ENCODE measurements at regions not wholly inside any gene's neighbourhood (a gene's known extent, or its start where the extent isn't known, plus 50 kb on each side); places are given as distances from the start of the nearest gene placed in this dataset.
"Not testable (repeated sequence)": the region's sequence is repeated elsewhere in the genome, so short reads cannot be mapped to it uniquely, and the experiment has no call there.

DNA sequence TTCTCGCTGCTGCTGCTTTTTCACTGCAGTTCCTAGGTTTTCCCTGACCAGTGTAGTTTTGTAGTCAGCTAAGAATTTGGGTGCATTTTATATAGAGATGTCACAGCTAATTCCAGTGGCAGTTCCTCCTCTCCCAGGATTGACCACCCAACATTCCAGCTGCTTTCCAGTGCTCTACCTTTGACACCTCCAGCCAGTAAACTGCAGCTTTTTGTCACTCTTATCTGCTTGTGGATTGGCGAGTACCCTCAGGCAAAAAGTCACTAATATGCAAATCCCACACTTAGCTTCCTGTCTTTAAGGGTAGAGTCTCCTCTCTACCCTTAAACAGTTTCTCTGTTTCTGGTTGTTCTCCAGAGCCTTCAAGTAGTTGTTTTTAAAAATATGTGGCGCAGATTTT, 146.9 kb upstream of the KCNG1 start:
- no peak overlapping the region for H3K4me3 Mint-ChIP-seq
- no peaks in the 10 kb centered on the region for H3K36me3 Mint-ChIP-seq (ENCODE audit: low read depth)
- TF ChIP-seq, protein P1, sequence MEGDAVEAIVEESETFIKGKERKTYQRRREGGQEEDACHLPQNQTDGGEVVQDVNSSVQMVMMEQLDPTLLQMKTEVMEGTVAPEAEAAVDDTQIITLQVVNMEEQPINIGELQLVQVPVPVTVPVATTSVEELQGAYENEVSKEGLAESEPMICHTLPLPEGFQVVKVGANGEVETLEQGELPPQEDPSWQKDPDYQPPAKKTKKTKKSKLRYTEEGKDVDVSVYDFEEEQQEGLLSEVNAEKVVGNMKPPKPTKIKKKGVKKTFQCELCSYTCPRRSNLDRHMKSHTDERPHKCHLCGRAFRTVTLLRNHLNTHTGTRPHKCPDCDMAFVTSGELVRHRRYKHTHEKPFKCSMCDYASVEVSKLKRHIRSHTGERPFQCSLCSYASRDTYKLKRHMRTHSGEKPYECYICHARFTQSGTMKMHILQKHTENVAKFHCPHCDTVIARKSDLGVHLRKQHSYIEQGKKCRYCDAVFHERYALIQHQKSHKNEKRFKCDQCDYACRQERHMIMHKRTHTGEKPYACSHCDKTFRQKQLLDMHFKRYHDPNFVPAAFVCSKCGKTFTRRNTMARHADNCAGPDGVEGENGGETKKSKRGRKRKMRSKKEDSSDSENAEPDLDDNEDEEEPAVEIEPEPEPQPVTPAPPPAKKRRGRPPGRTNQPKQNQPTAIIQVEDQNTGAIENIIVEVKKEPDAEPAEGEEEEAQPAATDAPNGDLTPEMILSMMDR (IDR thresholded peaks at IDR 0.05): no peak
- no peaks in the 10 kb centered on the region for H3K4me1 Mint-ChIP-seq
- peaks cover 11% of the 10 kb centered on the region for H3K9me3 Mint-ChIP-seq
- no peak overlapping the region for H3K27ac Mint-ChIP-seq
- peaks cover 7% of the 10 kb centered on the region for H3K27me3 Mint-ChIP-seq (ENCODE audit: low read depth, poor library complexity)
- DNase-seq: no peak

DNA sequence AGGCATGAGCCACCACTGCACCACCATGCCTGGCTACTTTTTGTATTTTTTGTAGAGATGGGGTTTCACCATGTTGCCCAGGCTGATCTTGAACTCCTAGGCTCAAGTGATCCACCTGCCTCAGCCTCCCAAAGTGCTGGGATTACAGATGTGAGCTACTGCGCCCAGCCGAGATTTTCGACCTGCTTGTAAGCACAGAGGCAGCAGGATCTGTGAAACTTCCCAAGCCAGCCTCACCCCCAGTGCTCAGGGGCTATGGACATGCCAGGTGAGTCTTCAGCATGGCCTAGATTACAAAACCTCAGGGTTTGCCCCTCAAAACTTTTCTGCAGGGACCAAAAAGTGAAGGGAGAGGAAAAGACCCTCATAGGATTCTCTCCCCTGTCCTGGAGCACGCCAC, 145.0 kb upstream of the KCNG1 start:
- H3K9me3 Mint-ChIP-seq; H3K27ac Mint-ChIP-seq; H3K4me3 Mint-ChIP-seq; DNase-seq; H3K27me3 Mint-ChIP-seq (ENCODE audit: low read depth, poor library complexity); H3K36me3 Mint-ChIP-seq (ENCODE audit: low read depth); H3K4me1 Mint-ChIP-seq: not testable (repeated sequence)

DNA sequence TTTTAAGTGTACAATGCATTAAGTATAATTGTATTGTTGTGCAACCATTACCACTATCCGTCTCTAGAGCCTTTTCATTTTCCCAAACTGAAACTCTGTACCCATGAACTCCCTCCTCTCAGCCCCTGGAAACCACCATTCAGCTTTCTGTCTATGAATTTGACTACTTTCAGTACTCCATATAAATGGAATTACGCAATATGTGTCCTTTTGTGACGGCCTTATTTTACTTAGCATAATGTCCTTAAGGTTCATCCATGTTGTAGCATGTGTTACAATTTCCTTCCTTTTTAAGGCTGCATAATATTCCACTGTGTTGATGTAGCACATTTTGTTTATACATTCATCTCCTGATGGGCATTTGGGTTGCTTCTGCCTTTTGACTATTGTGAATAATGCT, 143.6 kb upstream of the KCNG1 start:
- no peak for DNase-seq
- Mint-ChIP-seq H3K9me3 (peaks cover 10% of the 10 kb centered on the region), H3K36me3 (ENCODE audit: low read depth) (no peaks in the 10 kb centered on the region), H3K4me1 (no peaks in the 10 kb centered on the region), H3K4me3 (no peak overlapping the region), H3K27me3 (ENCODE audit: low read depth, poor library complexity) (peaks cover 4% of the 10 kb centered on the region), H3K27ac (no peak overlapping the region)
- TF ChIP-seq, protein P1 (IDR thresholded peaks at IDR 0.05): no peak

DNA sequence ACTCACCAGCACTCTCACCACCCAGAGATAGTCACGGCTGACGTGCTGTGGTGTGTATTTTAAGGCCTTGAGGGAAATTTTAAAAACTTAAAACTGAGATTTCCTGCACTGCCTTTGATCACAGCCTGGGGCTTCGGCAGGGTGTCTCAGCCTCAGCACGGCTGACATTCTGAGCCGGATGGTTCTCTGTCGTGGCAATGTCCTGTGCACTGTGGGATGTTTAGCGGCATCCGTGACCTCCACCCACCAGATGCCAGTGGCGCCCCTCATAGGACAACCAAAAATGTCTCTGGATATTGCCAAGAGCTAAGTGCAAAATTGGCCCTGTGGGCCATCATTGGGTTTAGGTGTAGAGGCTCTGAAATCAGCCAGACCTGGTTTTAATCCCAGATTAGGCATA, 142.2 kb upstream of the KCNG1 start:
- Mint-ChIP-seq H3K36me3 (ENCODE audit: low read depth) (no peaks in the 10 kb centered on the region), H3K27me3 (ENCODE audit: low read depth, poor library complexity) (peaks cover 4% of the 10 kb centered on the region), H3K27ac (no peak overlapping the region), H3K4me3 (no peak overlapping the region), H3K9me3 (peaks cover 10% of the 10 kb centered on the region), H3K4me1 (no peaks in the 10 kb centered on the region)
- TF ChIP-seq, protein P1 (IDR thresholded peaks at IDR 0.05): no peak
- no peak for DNase-seq

DNA sequence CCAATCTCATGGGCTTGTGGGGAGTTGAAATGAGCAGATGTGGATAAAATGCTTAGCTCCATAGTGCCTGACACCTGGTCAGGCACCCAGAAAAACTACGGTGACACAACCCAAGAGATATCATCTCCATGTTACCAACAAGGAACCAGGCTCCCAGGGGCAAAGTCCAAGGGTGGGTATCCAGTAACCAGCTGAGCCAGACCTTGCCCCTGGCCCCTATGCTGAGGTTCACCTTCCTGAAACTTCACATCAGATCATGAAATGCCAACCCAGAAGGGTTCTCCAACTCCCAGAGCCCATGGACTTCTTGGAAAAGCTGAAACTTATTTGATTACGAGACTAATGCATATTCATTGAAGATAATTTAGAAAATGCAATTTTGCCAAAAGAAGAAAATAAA, 141.8 kb upstream of the KCNG1 start:
- Mint-ChIP-seq H3K4me1 (no peaks in the 10 kb centered on the region), H3K36me3 (ENCODE audit: low read depth) (no peaks in the 10 kb centered on the region), H3K27me3 (ENCODE audit: low read depth, poor library complexity) (peaks cover 4% of the 10 kb centered on the region), H3K27ac (no peak overlapping the region), H3K9me3 (peaks cover 7% of the 10 kb centered on the region), H3K4me3 (no peak overlapping the region)
- no peak for DNase-seq
- TF ChIP-seq, protein P1 (IDR thresholded peaks at IDR 0.05): no peak

DNA sequence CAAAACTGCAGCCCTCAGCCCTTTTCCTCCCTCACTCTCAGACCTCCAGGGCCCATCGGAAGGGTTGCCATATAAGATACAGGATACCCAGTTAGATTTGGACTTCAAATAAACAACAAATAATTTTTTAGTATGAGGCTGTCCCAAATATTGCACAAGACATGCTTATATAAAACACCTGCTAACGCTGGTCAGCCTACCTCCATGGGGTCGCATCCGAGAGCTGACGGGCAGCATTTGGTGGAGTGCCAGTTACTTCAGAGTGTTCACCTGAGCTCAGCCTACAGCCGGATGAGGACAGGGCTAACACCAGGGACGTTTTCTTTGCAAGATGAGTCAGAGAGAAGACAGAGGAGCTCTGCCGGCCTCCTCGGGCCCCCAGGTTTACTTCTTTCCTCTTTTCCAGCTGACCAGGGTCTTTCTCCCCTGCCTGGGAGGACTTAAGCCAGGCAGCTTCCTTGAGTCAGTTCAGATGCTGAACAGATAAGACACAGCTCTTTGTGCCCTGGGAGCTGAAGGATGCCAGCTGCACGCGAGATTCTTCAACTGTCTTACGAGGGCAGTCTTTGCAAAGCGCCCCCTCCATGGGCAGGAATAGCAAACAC, 141.2 kb upstream of the KCNG1 start:
- TF ChIP-seq, protein P1 (IDR thresholded peaks at IDR 0.05): no peak
- DNase-seq: no peak
- Mint-ChIP-seq H3K4me1 (no peaks in the 10 kb centered on the region), H3K27ac (peak overlapping the region; percentile 71), H3K9me3 (peaks cover 4% of the 10 kb centered on the region), H3K4me3 (no peak overlapping the region), H3K36me3 (ENCODE audit: low read depth) (no peaks in the 10 kb centered on the region), H3K27me3 (ENCODE audit: low read depth, poor library complexity) (peaks cover 7% of the 10 kb centered on the region)

Data from nephron progenitor cell (in vitro differentiated cells).